HT1080 (cell line): ENCODE measurements at regions not wholly inside any gene's neighbourhood (a gene's known extent, or its start where the extent isn't known, plus 50 kb on each side); places are given as distances from the start of the nearest gene placed in this dataset.
"Not testable (repeated sequence)": the region's sequence is repeated elsewhere in the genome, so short reads cannot be mapped to it uniquely, and the experiment has no call there.

ENCODE experiments used
- DNase-seq: peaks from one replicate; pipeline ENCODE4 v3.0.0-alpha.2; 2015; ENCODE audit warnings: low read depth

DNA sequence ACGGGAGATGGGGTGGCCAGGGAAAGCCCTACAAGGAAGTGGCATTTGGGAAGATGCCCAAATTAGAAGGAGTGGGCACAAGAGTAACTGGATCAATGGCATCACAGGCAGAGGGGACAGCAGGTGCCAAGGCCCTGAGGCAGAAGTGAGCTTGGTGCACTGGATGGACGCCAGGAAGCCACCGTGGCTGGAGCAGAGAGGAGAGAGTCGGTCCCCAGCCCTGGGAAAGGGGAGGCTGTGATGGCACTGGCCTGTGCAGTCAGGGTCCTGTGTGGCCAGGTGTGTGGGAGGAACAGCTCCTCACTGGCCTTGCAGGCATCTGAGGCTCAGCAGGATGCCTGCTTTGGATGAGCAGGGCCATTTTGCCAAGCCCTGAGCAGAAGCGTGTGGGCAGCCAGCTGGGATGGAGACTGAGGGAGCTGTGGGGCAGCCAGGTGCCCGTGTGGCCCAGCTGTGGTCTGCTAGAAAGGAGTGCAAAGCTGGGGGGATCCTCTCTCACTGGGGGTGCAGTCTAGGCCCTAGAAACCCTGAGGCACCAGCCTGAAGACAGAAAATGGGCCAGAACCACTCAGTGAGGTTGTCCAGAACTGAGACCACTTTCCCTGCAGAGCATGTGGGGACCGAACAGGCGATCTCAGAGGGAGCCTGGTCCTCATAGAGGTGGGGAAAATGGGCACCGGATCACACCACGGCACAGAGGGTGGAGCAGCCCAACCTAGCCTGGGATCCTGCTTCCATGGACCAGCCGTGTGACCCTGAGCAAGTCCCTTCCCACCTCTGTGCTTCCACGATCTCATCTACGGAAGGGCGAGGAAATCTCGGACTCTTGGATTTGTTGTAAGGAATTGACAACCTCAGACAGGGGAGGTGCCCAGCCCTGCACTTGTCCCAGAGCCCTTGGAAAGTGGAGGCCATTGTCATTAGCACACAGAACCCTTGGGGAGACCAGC, 78.6 kb upstream of the RTL6 start:
- DNase-seq, result no peak

DNA sequence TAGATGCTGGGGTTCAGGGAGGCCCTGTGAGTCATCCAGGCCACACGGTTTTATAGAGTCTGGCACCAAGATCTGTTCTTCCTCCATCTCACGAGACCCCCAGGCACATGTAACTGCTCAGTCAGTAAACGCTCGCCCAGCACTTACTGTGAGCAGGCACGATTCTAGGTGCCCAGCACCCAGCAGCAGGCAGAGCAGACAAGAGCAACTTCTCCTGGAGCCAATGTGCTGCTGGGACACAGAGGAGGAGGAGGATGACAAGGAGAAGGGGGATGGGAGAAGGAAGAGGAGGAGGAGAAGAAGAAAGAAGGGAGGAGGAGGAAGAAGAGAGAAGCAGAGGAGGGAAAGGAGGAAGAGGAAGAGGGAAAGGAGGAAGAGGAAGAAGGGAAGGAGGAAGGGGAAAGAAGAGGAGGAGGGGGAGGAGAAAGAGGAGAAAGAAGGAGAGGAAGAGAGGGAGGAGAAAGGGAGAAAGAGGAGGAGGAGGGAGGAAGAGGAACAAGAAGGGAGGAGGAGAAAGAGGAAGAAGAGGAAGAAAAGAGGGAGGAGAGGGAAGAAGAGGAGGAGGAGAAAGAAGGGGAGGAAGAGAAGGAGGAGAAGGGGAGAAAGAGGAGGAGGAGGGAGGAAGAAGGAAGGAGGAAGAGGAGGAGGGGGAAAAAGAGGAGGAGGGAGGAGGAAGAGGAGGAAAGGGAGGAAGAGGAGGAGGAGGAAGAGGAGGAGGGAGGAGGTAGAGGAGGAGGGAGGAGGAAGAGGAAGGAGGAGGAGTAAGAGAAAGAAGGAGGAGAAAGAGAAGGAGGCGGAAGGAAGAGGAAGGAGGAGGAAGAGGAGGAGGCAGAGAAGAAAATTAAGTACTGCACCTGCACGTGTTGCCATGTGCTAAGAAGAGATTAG, 77.6 kb upstream of the RTL6 start:
- no peak for DNase-seq

GRCh38 chr22:44574640-44575380, 76.8 kb upstream of the RTL6 start:
- DNase-seq, result no peak

- peak; percentile 81 for DNase-seq
Measured at GRCh38 chr22:44574057-44574639, 76.1 kb upstream of the RTL6 start.

DNA sequence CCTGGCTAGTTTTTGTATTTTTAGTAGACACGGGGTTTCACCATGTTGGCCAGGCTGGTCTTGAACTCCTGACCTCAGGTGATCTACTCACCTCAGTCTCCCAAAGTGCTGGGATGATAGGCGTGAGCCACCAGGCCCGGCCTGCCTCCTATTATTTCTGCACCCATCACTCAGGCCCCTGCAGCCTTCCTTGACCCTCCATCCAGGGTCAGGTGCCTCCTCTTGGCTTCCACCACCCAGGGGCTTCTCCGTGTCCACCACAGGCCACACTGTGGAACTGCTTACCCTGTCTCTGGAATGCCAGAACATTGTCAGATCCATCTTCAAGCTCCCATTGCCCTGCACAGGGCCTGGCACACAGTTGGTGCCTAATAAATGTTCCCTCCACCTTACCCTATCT, 75.4 kb upstream of the RTL6 start:
- no peak for DNase-seq

- no peak for DNase-seq
Measured at GRCh38 chr22:44572414-44573207, 74.6 kb upstream of the RTL6 start.

DNA sequence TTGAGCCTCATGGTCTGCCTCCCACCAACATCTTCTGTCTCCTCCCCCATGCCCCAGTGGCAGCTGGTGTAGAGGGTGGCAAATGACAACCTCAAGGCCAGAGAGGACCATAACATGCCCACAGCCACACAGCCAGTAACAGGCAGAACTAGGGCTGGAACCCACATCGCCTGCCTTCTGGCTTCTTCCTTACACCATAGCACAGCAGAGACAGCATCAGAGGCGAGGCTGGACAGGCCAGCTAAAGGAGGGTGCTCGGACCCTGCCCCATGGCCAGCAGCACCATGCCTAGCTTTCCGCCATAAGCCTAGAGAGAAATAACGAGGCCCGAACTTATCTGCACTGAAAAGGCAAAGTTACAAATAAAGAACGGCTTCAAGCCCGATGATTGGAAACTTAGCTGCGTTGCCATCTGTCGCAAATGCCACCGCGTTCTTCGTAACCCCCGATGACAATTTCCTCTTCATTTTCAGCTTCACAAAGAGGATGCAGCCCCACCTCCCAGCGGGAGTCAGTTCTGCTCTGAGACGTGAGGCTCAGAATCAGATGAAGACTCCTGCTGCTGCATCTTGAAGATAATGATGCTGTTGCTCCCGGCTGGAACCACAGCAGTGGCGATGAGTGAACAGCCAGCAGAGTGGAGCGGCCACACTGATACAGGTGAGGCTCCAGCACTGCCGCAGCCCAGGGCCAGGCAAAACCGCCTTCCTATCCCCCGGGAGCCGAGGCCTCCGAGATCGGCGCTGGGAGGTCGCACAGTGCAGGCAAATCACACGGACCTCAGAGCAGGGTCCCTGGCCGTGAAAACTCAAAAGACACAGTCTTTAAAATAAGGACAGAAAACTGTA, 73.8 kb upstream of the RTL6 start:
- no peak for DNase-seq

DNA sequence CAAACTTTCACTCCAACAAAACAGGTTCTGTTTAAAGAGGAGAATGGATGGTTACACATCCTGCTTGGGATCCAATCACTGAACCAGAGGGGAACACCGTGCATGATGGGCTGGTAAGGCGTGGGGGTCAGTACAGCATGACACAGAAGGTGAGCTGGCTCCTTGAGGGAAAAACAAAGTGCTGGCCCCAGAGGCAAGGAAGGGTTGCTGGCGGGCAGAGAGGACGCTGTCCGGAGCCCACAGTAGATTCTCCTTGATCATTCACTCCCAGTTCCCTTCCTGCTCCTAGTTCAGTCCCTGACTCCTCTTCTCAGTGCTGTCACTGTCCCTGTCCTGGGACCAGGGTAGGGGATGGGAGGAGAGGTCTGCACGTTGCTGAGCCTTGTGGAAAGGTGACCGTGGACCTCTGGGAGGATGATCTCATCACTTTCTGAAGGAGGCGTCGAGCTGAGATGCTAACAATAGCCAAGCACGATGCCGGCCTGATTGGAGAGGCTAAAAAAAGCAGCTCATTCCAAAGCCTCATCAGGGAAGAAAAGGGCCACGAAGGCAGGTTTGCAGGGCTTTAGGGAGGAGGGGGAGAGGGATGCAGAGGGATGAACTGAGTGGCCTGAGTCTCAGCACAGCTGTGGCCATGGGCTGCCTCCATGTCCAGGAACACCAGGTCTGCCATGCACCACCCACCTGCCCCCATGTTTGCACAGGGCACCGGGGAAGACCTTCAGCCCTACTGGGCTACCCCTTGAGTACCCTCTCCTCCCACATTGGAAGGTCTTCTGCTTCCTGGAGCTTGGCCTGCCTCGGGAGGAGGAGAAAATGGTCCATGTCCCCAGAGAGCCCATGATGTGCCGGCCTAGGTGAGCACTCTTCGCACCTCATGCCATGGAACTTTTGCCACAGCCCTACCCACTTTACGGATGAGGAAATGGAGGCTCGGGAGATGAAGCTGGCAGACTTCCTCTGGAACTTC, 72.7 kb upstream of the RTL6 start:
- DNase-seq, result no peak

DNA sequence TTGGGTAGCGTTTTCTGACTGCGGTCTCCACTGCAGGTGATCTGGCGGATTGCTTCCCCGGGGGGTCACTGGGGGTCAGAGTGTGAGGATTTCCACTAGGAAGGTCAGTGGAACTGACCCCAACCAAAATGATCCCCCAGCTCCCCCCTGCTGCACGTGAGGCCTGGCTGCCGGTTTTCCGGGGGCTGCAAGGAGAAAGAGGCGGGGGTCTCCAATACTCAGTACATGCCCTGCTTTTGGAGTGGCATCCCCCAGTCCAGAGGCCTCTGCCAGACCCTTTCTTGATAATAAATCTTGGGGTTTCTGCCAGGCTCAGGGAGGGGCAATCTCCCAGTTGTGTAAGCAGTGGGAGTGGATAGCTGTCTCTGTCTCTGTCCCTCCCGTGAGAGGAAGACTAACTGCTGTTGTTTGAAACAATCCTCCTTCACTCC, 71.5 kb upstream of the RTL6 start:
- no peak for DNase-seq

DNA sequence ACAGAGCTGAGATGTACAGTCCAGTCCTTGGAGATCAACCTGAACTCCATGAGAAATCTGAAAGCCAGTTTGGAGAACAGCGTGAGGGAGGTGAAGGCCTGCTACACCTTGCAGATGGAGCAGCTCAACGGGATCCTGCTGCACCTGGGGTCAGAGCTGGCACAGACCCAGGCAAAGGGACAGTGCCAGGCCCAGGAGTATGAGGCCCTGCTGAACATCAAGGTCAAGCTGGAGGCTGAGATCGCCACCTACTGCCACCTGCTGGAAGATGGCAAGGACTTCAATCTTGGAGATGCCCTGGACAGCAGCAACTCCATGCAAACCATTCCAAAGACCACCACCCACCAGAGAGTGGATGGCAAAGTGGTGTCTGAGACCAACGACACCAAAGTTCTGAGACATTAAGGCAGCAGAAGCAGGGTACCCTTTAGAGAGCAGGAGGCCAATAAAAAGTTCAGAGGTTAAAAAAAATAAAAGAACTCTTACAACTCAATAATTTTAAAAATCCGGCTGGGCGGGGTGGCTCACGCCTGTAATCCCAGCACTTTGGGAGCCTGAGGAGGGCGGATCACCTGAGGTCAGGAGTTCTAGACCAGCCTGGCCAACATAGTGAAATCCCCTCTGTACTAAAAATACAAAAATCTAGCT, 69.9 kb upstream of the RTL6 start:
- DNase-seq, result peak; percentile 15

GRCh38 chr22:44567378-44567841, 69.4 kb upstream of the RTL6 start:
- peak; percentile 67 for DNase-seq

GRCh38 chr22:44566911-44567310, 68.9 kb upstream of the RTL6 start:
- DNase-seq, result no peak

- not testable (repeated sequence) for DNase-seq
Measured at GRCh38 chr22:44562651-44563050, 64.6 kb upstream of the RTL6 start.

DNA sequence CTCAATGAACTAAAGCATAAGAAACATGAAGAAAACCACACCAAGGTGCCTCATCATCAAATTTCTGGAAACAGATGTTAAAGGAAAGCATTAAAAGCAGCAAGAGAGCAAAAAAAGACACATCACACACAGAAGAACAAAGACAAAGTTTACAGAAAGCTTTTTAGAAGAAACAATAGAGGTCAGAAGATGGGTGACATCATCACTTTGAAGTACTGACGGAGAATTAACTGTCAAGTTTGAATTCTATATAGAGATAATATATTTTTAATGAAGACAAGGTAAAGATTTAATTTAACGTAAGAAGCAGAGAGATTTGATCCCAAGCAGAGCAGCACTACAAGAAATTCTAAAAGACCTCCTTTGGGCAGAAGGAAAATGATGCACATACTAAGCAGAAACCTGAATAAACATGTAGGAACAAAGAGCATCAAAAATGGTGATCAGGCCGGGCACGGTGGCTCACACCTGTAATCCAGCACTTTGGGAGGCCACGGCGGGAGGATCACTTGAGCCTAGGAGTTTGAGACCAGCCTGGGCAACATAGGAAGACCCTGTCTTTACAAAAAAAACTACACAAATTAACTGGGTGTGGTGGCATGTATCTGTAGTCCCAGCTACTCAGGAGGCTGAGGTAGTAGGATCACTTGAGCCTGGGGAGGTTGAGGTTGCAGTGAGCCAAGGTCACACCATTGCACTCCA, 63.3 kb upstream of the RTL6 start:
- DNase-seq, result no peak

DNA sequence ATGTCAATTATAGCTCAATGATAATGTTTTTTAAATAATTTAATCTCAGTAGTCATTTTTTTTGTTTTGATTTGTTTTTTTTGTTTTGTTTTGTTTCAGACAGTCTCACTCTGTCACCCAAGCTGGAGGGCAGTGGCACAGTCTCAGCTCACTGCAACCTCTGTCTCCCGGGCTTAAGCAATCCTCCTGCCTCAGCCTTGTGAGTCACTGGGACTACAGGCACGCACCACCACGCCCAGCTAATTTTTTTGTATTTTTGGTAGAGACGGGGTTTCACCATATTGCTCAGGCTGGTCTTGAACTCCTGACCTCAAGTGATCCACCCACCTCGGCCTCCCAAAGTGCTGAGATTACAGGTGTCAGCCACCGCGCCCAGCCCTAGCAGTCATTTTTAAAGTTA, 60.6 kb upstream of the RTL6 start:
- peak; percentile 34 for DNase-seq

- not testable (repeated sequence) for DNase-seq
Measured at GRCh38 chr22:44557872-44558271, 59.8 kb upstream of the RTL6 start.
